COLO829 (cell line): ENCODE measurements at regions not wholly inside any gene's neighbourhood (a gene's known extent, or its start where the extent isn't known, plus 50 kb on each side); places are given as distances from the start of the nearest gene placed in this dataset.

Source experiments
- DNase-seq: peaks from one replicate; pipeline ENCODE4 v3.0.0; 2012; ENCODE audit warnings: low spot score

DNA sequence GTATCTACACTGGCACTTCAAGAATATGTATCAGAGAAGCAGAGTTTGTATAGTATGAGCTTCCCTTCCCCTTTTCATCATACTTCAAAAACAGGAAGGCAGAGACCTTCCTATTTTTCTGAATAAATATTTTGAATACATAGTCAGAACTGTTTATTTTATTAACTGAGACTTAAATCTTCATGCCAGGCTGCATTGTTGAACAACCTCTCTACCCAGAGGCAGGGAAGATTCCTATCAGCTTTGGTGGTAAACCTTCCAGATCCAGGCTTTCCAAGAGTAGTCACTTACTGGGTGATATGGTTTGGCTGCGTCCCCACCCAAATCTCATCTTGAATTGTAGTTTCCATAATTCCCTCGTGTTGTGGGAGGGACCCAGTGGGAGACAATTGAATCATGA, 217.4 kb upstream of the ATP11B start:
- DNase-seq: no peak

DNA sequence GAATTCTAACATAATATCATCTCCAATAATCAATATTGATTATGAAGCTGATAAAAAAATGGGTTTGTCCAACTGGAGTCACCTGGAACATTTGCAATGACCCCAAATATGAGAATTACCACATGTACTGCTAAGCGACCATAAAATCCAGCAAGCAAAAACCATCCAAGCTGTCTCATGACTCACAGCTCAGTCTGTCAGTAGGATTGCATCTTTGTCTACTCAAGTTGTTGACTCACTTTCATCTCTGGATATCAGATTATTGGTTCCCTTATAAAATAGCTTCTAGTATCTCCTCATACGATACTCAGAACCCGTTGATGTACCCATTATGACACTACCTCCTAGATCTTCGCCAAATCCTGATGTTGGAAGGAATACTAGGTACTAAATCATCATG, 209.8 kb upstream of the ATP11B start:
- DNase-seq: no peak

- no peak for DNase-seq
Measured at GRCh38 chr3:182585532-182586150, 207.7 kb upstream of the ATP11B start.

DNA sequence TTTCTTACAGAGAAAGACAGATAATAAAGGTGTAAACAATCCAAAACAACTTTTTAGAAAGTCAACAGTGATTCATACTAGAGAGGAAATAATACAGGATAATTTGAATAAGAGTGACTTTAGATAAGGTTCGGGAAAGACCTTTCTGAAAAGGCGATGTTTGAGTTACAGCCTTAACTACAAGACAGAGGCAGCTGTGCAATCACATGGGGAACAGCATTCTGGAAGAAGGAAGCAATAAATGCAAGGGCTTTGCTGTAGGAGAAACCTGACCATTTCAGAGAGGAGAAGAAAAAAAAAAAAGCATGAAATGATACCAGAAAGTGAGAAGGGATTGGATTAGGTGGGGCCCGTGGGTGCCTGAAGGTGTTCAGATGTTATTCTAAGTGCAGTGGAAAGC, 200.6 kb upstream of the ATP11B start:
- DNase-seq: no peak

DNA sequence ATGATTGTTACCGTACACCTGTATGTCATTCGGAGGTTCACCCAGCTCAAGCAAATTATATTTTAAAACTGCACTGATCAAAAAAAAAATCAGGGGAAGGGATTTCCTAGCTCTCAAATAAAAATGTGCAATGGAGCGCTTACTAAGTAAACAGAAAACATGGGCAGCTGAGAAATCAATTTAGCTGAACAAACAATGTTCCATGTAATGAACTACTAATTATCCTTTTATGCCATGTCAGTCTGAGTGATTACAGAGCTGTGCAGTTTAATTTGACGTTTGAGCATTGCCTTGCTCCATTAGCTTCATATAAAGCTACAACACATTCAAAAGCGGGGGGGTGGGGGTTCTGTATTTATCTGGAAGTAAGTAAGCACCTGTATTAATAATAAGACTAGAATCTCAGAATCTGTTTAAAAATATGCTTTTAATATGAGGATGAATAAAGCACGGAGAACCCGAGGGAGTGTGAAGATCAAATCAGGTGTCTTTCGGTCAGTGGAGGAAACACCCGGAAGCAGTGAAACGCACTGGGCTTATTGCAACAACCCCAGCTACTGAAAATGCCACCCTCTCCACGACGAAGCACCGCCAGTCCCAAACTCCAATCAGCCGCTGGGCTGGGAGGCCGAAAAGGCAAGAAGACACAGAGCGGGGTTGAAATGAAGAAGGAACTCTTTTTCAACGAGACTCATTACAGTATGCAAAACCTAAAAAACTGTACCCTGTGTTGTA, 196.5 kb upstream of the ATP11B start:
- no peak for DNase-seq

- no peak for DNase-seq
Measured at GRCh38 chr3:182597621-182598041, 195.7 kb upstream of the ATP11B start.

DNA sequence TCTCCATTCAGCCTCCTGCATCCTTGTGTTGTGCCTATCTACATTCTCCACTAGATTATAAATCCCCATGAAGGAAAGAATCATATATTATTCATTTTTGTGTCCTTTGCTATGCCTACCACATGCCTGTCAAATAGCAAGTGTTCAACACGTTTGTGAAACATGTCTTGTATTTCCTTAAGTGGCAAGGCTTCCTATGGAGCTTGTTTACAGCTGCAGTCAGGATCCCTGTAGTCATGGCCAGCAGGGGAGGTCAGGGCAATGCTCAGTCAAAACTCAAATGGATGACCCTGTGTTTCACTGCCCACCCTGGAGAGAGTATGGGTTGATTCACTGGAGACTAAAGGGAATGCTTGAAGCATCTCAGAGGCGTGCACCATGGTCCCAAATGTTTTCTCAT, 191.7 kb upstream of the ATP11B start:
- no peak for DNase-seq

GRCh38 chr3:182603501-182603900, 189.8 kb upstream of the ATP11B start:
- DNase-seq: no peak

- no peak for DNase-seq
Measured at GRCh38 chr3:182605882-182606611, 187.3 kb upstream of the ATP11B start.

DNA sequence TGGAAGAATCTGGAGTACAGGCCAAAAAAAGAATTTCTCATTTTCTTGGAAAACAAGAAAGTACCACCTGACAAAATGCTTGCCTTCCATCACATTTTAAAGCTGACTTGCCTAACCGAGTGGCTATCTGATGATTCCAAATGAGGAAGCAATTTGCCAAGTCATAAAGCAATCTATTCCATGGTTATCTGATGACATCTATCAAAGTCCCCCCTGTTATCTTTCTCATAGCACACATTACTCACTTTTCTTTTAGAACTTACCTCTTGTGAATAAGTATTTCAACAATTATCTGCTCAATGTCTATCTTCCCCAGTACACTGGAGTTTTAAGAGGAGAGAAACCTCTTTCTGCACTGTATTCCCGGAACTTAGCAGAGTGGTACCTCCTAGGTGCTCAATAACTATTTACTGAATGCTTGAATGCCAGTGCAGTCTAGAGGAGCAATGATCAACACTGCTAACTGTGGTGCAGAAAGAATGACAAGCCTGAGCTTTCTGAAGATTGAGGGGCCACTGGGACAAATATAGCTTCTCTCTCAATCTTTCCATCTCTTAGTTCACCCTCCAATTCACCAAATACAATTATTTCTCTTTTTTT, 186.3 kb upstream of the ATP11B start:
- DNase-seq: no peak

GRCh38 chr3:182608832-182609231, 184.5 kb upstream of the ATP11B start:
- no peak for DNase-seq

DNA sequence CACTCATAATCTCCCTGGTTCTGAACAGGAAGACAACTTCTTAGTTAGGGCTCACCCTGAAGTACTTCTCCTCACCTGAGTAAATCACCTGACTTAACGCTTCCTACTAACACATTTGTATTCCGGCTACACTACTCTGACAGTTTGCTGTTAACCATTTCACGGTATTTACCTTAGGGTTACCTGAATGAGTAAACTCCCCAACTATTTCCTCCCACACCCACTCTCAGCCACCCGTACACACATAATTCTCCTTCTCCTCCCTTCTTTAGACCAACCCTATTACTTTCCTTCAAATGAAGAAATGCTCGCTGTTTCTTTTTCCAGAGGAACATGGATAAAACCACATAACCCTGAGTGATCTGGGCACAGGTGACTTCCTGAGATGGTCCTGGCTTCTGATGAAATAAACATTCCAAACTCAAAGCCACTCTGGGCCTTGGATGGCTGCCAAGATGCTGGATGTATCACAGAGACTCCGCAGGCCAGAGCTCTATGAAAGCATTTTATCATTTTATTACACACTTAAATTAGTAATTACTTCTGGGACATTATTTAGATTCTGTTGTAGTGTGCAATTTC, 183.6 kb upstream of the ATP11B start:
- no peak for DNase-seq

- DNase-seq: no peak
Measured at GRCh38 chr3:182612332-182612731, 181.0 kb upstream of the ATP11B start.

DNA sequence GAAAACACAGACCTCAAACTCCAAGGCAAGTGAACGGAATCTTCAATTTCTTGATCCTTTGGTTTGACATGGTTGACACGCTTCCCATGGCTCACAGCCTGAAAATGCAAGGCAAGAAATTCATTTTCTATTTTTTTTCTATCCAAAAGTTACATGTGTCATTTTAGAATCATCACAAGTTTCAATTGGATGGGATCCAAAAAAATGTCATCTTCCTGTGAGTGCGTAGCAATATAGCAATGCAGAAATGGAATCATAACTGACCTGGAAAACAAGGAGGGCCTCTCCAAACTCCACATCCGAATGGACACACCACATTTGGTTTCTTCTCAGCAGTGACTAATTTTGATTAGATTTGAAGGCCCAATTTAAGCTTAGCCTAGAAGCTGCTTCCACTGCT, 175.8 kb upstream of the ATP11B start:
- DNase-seq: no peak

- DNase-seq: peak; percentile 9
Measured at GRCh38 chr3:182618085-182618732, 175.1 kb upstream of the ATP11B start.

DNA sequence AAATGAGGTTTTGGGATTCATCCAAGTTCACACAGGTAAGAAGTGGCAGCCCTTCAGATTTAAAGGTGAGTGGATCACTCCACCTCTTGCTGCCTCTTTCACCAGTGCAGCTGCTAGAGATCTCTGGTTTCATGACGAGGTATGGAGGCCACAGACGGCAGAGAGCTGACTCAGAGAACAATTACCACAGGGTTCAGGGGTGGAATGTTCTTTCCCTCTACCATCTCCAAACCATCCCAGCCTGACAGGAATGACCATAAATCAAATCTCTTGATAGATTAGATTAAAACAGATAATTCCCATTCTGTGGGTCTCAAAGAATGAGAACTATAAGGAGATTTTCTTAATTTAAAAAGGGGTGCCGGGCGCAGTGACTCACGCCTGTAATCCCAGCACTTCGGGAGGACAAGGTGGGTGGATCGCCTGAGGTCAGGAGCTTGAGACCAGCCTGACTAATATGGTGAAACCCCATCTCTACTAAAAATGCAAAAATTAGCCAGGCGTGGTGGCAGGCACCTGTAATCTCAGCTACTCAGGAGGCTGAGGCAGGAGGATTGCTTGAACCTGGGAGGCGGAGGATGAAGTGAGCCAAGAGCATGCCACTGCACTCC, 174.2 kb upstream of the ATP11B start:
- DNase-seq: no peak

DNA sequence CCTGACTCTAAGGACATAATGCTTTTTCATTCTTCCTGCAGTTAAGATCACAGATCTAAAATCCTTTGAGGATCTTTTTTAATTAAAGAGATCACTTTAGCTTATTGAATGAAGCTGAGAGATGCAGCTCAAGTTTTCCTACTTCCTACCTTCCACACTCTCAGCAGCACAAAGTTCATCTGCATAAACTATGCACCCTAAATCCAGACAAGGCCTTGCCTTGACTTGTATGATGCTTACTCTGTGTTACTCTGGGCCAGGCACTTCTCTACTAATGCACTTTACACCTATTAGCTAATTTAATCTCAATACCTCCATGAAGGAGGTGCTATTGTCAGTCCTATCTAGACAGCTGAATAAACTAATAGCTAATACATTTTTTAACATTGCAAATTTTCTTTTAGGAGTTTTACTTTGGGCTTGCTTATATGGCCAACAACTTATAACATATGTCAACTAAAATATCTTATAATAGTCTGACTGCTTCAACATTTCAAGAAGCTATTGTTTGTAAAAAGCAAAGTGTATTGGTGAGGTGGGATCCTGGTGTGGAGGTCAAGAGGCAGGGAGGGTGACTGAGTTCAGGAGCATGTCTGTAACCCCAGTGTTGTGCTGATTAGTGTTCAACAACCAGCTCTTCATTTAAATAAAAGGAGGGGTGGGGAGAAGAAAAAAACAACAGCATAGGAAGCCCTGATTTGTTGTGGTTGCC, 172.4 kb upstream of the ATP11B start:
- DNase-seq: no peak

- DNase-seq: no peak
Measured at GRCh38 chr3:182621435-182622240, 171.7 kb upstream of the ATP11B start.

- DNase-seq: no peak
Measured at GRCh38 chr3:182622241-182622545, 171.1 kb upstream of the ATP11B start.
